ENCODE measurements at regions not wholly inside any gene's neighbourhood (a gene's known extent, or its start where the extent isn't known, plus 50 kb on each side); places are given as distances from the start of the nearest gene placed in this dataset.
"Not testable (repeated sequence)": the region's sequence is repeated elsewhere in the genome, so short reads cannot be mapped to it uniquely, and the experiment has no call there.

DNA sequence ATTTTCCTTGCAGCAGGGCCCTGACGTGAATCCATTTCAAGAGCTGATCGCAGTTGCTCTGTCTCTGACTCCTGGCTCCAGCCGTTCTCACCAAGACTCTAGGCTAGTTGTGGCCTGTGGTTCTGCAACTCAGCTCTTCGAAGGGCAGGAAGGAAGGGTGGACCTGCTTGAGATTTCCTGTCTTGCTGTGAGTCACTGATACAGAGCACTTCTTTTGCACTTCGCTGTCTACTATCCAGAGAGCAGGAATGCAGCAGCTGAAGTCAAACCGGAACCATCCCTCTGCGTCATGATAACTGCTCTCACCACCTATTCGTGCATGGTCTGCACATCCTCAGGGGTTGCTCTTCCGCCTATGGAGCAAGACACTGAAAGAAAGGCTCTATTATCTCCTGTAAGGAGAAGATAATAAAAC lies 59.7 kb downstream of the RAP2B start:
- H3K36me3 ChIP-seq: no peaks in the 10 kb centered on the region
- H3K4me3 ChIP-seq: no peak overlapping the region
- no peaks in the 10 kb centered on the region for H3K4me1 ChIP-seq (ENCODE audit: low read depth)
- no peaks in the 10 kb centered on the region for H3K27me3 ChIP-seq
- TF ChIP-seq, protein P1, sequence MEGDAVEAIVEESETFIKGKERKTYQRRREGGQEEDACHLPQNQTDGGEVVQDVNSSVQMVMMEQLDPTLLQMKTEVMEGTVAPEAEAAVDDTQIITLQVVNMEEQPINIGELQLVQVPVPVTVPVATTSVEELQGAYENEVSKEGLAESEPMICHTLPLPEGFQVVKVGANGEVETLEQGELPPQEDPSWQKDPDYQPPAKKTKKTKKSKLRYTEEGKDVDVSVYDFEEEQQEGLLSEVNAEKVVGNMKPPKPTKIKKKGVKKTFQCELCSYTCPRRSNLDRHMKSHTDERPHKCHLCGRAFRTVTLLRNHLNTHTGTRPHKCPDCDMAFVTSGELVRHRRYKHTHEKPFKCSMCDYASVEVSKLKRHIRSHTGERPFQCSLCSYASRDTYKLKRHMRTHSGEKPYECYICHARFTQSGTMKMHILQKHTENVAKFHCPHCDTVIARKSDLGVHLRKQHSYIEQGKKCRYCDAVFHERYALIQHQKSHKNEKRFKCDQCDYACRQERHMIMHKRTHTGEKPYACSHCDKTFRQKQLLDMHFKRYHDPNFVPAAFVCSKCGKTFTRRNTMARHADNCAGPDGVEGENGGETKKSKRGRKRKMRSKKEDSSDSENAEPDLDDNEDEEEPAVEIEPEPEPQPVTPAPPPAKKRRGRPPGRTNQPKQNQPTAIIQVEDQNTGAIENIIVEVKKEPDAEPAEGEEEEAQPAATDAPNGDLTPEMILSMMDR (IDR thresholded peaks at IDR 0.05; ENCODE audit: low read depth, low read length): no peak
- DNase-seq (ENCODE audit: low read depth in 1 of 2, low spot score in 1 of 2): peak; percentile 41 to 98
- no peaks in the 10 kb centered on the region for H3K9me3 ChIP-seq (ENCODE audit: low read depth)
- H3K27ac ChIP-seq: peak overlapping the region; percentile 20

DNA sequence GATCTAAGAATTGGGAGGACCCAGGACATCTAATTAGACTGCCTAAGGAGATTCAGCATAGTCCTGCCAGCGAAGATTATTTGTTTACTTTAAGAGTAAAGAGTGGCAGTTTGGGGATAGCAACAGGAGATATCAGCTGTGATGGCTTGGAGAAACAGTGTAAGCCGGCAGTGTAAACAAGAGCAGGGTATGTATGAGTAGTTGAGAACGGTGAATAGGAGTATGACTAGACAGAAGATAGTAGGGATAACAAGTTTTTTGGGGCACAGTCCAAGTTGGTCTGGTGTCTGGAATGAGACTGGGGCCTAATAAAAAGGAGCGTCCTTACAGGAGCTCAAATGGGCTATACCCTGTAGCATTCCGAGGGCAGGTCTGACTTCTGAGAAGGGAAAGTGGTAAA lies 64.9 kb downstream of the RAP2B start:
- not testable (repeated sequence) for H3K4me1 ChIP-seq (ENCODE audit: low read depth); DNase-seq (ENCODE audit: low read depth in 1 of 2, low spot score in 1 of 2); H3K27me3 ChIP-seq; H3K4me3 ChIP-seq; H3K36me3 ChIP-seq; H3K27ac ChIP-seq; H3K9me3 ChIP-seq (ENCODE audit: low read depth)

DNA sequence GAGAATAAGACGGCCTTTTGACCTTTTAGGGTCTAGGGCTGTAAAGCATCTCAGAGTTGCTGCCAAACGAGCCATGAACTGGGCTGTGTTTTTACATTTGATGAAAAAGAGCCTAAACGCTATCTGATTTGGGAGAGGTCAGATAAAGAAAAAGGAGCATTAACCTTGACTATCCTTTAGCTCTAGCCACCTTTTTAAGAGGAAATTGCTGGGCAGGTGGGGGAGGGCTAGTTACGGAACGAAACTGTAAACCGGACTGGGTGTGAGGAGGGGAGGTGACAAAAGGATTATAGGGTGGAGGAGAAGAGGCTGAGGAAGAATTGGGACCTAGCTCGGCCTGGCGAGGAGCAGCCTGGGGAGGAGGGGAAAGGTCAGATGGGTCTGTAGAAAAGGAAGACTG lies 68.4 kb downstream of the RAP2B start:
- not testable (repeated sequence) for DNase-seq (ENCODE audit: low read depth in 1 of 2, low spot score in 1 of 2); H3K36me3 ChIP-seq; H3K4me3 ChIP-seq; H3K9me3 ChIP-seq (ENCODE audit: low read depth); H3K4me1 ChIP-seq (ENCODE audit: low read depth); H3K27me3 ChIP-seq; H3K27ac ChIP-seq

DNA sequence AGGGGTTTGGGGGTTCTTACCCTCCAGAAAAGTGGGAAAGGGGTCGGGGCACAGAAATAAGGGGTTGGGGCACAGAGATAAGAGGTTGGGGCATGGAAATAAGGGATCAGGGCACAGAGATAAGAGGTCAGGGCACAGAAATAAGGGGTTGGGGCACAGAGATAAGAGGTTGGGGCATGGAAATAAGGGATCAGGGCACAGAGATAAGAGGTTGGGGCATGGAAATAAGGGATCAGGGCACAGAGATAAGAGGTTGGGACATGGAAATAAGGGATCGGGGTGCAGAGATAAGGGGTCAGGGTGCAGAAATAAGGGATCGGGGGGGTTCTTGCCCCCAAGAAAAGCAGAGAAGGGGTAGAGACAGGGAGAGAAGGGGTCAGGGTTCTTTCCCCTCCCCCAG lies 69.2 kb downstream of the RAP2B start:
- H3K36me3 ChIP-seq; H3K4me1 ChIP-seq (ENCODE audit: low read depth); H3K9me3 ChIP-seq (ENCODE audit: low read depth); H3K27ac ChIP-seq; H3K4me3 ChIP-seq; H3K27me3 ChIP-seq; DNase-seq (ENCODE audit: low read depth in 1 of 2, low spot score in 1 of 2): not testable (repeated sequence)

DNA sequence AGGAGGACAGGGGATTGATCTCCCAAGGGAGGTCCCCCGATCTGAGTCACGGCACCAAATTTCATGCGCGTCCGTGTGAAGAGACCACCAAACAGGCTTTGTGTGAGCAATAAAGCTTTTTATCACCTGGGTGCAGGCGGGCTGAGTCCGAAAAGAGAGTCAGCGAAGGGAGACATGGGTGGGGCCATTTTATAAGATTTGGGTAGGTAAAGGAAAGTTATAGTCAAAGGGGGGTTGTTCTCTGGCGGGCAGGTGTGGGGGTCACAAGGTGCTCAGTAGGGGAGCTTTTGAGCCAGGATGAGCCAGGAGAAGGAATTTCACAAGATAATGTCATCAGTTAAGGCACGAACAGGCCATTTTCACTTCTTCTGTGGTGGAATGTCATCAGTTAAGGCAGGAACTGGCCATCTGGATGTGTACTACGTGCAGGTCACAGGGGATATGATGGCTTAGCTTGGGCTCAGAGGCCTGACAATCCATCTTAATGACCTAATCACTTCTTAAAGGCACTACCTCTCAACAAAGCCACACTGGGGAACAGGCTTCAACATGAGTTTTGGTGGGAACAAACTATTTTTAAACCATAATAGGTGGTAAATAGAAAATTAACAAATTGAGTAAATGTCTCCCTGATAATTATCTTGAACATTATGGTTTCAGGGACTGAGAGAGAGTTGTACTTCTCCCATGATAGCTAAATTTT lies 70.2 kb downstream of the RAP2B start:
- H3K36me3 ChIP-seq; H3K27me3 ChIP-seq; H3K9me3 ChIP-seq (ENCODE audit: low read depth); H3K4me3 ChIP-seq; H3K4me1 ChIP-seq (ENCODE audit: low read depth); DNase-seq (ENCODE audit: low read depth in 1 of 2, low spot score in 1 of 2); H3K27ac ChIP-seq: not testable (repeated sequence)

DNA sequence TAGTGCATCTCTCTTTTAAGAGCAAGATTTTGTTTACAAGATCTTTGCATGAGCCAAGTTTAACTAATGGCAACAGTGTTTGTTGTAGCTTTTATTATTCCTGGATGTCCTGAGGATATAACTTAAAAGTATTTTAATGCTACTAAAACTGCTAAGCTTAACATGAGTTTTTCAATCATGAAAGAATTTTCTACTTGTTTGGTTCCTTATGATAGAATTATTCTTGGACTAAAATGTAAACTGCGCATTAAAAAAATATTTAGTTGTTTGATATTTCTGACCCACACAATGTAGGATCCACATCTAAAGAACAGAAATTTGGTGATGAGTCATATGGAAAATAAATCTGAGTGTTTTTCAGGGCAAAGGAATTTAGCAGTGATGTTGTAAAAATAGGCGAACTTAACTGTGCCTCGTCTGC lies 70.8 kb downstream of the RAP2B start:
- Histone ChIP-seq H3K9me3 (ENCODE audit: low read depth) (no peaks in the 10 kb centered on the region), H3K4me1 (ENCODE audit: low read depth) (no peaks in the 10 kb centered on the region), H3K36me3 (no peaks in the 10 kb centered on the region), H3K27ac (no peak overlapping the region), H3K27me3 (no peaks in the 10 kb centered on the region), H3K4me3 (no peak overlapping the region)
- peak in 1 of 2 donors; percentile 61 for DNase-seq (ENCODE audit: low read depth in 1 of 2, low spot score in 1 of 2)
- TF ChIP-seq, protein P1 (IDR thresholded peaks at IDR 0.05; ENCODE audit: low read depth, low read length): no peak

DNA sequence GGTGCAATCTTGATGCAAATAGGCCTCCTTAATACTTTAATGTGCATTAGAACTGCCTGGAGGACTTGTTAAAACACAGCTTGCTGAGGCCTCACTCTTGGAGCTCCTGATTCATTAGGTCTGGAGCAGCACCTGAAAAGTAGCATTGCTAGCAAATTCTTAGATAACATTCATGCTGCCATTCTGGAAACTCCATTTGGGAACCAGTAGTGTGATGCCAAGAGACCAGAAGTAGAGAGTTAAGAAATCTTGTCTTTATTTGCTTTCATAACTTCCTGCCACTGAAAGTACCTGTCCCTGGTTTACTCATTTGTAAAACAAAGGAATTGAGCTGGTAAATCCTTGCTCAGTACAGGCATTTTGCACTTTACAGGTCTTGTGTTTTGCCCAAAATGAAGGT lies 72.0 kb downstream of the RAP2B start:
- H3K4me3 ChIP-seq: no peak overlapping the region
- no peak for DNase-seq (ENCODE audit: low read depth in 1 of 2, low spot score in 1 of 2)
- H3K4me1 ChIP-seq (ENCODE audit: low read depth): no peaks in the 10 kb centered on the region
- no peaks in the 10 kb centered on the region for H3K9me3 ChIP-seq (ENCODE audit: low read depth)
- H3K36me3 ChIP-seq: no peaks in the 10 kb centered on the region
- no peak overlapping the region for H3K27ac ChIP-seq
- TF ChIP-seq, protein P1 (IDR thresholded peaks at IDR 0.05; ENCODE audit: low read depth, low read length): no peak
- H3K27me3 ChIP-seq: no peaks in the 10 kb centered on the region

DNA sequence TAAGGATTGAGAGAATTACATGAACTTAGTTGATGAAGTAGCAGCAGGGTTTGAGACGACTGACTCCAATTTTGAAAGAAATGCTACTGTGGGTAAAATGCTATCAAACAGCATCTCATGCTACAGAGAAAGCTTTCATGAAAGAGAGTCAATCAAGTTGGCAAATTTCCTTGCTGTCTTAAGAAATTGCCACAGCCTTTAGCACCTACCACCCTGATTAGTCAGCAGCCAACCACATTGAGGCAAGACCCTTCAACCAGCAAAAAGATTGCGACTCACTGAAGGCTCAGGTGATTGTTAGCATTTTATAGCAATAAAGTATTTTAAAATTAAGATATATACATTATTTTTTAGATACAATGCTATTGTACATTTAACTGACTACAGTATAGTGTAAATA lies 80.9 kb downstream of the RAP2B start:
- Histone ChIP-seq H3K27ac (no peak overlapping the region), H3K4me3 (no peak overlapping the region), H3K36me3 (no peaks in the 10 kb centered on the region), H3K9me3 (ENCODE audit: low read depth) (no peaks in the 10 kb centered on the region), H3K27me3 (no peaks in the 10 kb centered on the region), H3K4me1 (ENCODE audit: low read depth) (no peaks in the 10 kb centered on the region)
- DNase-seq (ENCODE audit: low read depth in 1 of 2, low spot score in 1 of 2): no peak
- TF ChIP-seq, protein P1 (IDR thresholded peaks at IDR 0.05; ENCODE audit: low read depth, low read length): no peak

Data from cardiac muscle cell (in vitro differentiated cells and primary cell).